Heart right ventricle (tissue), 16 donors: ENCODE measurements at regions not wholly inside any gene's neighbourhood (a gene's known extent, or its start where the extent isn't known, plus 50 kb on each side); places are given as distances from the start of the nearest gene placed in this dataset.

Experiments used
- ATAC-seq, 8 donors: fragments of 200-7000 bp; cut with Tn5 transposase; one replicate each; pipeline ENCODE4 v1.9.1; 2020; ENCODE audit warnings: mild to moderate bottlenecking in 8 of 8, moderate library complexity in 8 of 8, moderate number of reproducible peaks in 1 of 8
- DNase-seq, 2 donors: peaks; one replicate each; pipeline ENCODE4 v3.0.0-alpha.2; 2020
- H3K27ac ChIP-seq, 10 donors: fragments of 200-600 bp; sonication (generic) in 2 of 10; one replicate each; pipeline versions ENCODE4 v1.5.0 to v1.8.0; 2020 to 2022; ENCODE audit warnings: mild to moderate bottlenecking in 3 of 10
- H3K27me3 ChIP-seq, 7 donors: fragments of 200-600 bp; one replicate each; pipeline ENCODE4 v1.8.0; 2021 to 2022; ENCODE audit warnings: mild to moderate bottlenecking in 2 of 7
- H3K36me3 ChIP-seq, 9 donors: fragments of 200-600 bp; sonication (generic) in 1 of 9; one replicate each; pipeline versions ENCODE4 v1.5.0 to v1.8.0; 2020 to 2022; ENCODE audit warnings: mild to moderate bottlenecking in 2 of 9
- H3K4me1 ChIP-seq, 9 donors: fragments of 200-600 bp; sonication (generic) in 1 of 9; one replicate each; pipeline versions ENCODE4 v1.5.0 to v1.8.0; 2020 to 2022; ENCODE audit warnings: mild to moderate bottlenecking in 4 of 9
- H3K4me3 ChIP-seq, 10 donors: fragments of 200-600 bp; sonication (generic) in 2 of 10; one replicate each; pipeline versions ENCODE4 v1.5.0 to v1.8.0; 2020 to 2022; ENCODE audit warnings: mild to moderate bottlenecking in 7 of 10, moderate library complexity in 2 of 10
- H3K9me3 ChIP-seq, 11 donors: fragments of 200-600 bp in 10 of 11; sonication (generic) in 2 of 11; one replicate each; pipeline versions ENCODE4 v1.5.0 to v1.8.0; 2013 to 2022; ENCODE audit warnings: mild to moderate bottlenecking in 2 of 11, control low read depth in 1 of 11, moderate library complexity in 1 of 11
- CTCF ChIP-seq, 9 donors: fragments of 200-600 bp; sonication (generic) in 2 of 9; IDR thresholded peaks; one replicate each; pipeline versions ENCODE4 v1.5.0 to v1.8.0; 2021 to 2022; ENCODE audit warnings: antibody characterized with exemption in 9 of 9, mild to moderate bottlenecking in 5 of 9, moderate library complexity in 1 of 9
- WGBS, 2 donors: extraction: QIAGEN DNeasy Blood & Tissue Kit; methylation state at CpG; one replicate each; pipeline ENCODE4 v1.1.7; 2013; ENCODE audit warnings: inconsistent platforms in 1 of 2; 5-methylcytosine and 5-hydroxymethylcytosine counted together
- intact Hi-C, 10 donors: fragments of 100-400 bp; cut with DNase I; formaldehyde crosslinking; loops; one replicate each; pipeline versions ENCODE4 v1.11.1 to v1.14.2; 2022
- donor health status: Arrhythmogenic right ventricular cardiomyopathy.
- donor health status: ischemic (EF 13 %, LVEDD 7.1; RV severe dilation, severe dysfunction).
- donor health status: healthy with polysubstance abuse.
- donor health status: DM: no; HTN: yes; CAD: no.
- donor health status: DM: no; HTN: no; CAD: no.
- donor health status: ischemic (EF 25% LVEDD 6.9; RV normal size, moderate dysfunction).
- donor health status: ischemic (EF 25% LVEDD 5.7; RV mildly dilated, moderate dysfunction).
- donor health status: healthy.
- donor health status: DM: yes; HTN: yes; CAD: no.
- donor health status: Ischemic cardiomyopathy.
- donor health status: ischemic (EF 35%, LVEDD 5.7; RV mildly dilated, moderate dysfunction).
- donor health status: nonischemic (EF 11% LVEDD 7.7; RV severe dilation, severe dysfunction).
- donor health status: DM: yes; HTN: yes; CAD: no.
- donor health status: PGD.
- donor health status: ischemic (EF 29% LVEDD 5.4; RV normal size, mild dysfunction).
- donor health status: nonischemic (EF 23%, LVEDD 6.1; RV moderate dilation, normal function).

GRCh38 chr22:27485842-27486241 is 315.7 kb downstream of the MN1 start:
- peaks cover 0 to 51% (median 11%) of the 10 kb centered on the region in 7 donors for H3K27me3 ChIP-seq

GRCh38 chr22:27487600-27488452 is 313.7 kb downstream of the MN1 start:
- H3K4me3 ChIP-seq, result no peak overlapping the region
- H3K9me3 ChIP-seq, result peaks cover 0 to 11% (median 0%) of the 10 kb centered on the region in 11 donors
- no peaks in the 10 kb centered on the region for H3K36me3 ChIP-seq
- peaks cover 0 to 8% (median 0%) of the 10 kb centered on the region in 9 donors for H3K4me1 ChIP-seq
- ATAC-seq (no peak), DNase-seq (no peak)
- H3K27ac ChIP-seq, result no peak overlapping the region
- TF ChIP-seq CTCF (IDR thresholded peaks at IDR 0.05), result no peak
- intact Hi-C loops, result no loop called here
- 60% methylated on average over 21 of the region's 21 CpGs for WGBS, 2 donors
- peaks cover 0 to 37% (median 0%) of the 10 kb centered on the region in 7 donors for H3K27me3 ChIP-seq

More at GRCh38 chr22:27485842-27486241, 315.7 kb downstream of the MN1 start:
- intact Hi-C loops, result no loop called here
- WGBS, 2 donors, result 70 to 84% methylated on average over 3 of the region's 3 CpGs
- H3K27ac ChIP-seq, result no peak overlapping the region
- H3K36me3 ChIP-seq, result no peaks in the 10 kb centered on the region
- TF ChIP-seq CTCF (IDR thresholded peaks at IDR 0.05), result no peak
- H3K4me1 ChIP-seq, result peaks cover 0 to 8% (median 0%) of the 10 kb centered on the region in 9 donors
- no peak overlapping the region for H3K4me3 ChIP-seq
- ATAC-seq, result no peak
- DNase-seq, result no peak
- H3K9me3 ChIP-seq, result no peaks in the 10 kb centered on the region

- peak in 5 of 8 donors; percentile 37 to 62 (median 54) for ATAC-seq
- WGBS, 2 donors, result 31 to 37% methylated on average over 12 of the region's 12 CpGs
Measured at GRCh38 chr22:27488456-27489177, 312.9 kb downstream of the MN1 start.

More at GRCh38 chr22:27488456-27489177, 312.9 kb downstream of the MN1 start:
- DNase-seq, result no peak
- H3K36me3 ChIP-seq, result no peaks in the 10 kb centered on the region
- H3K4me3 ChIP-seq, result no peak overlapping the region
- intact Hi-C loops, result no loop called here
- peaks cover 0 to 8% (median 0%) of the 10 kb centered on the region in 9 donors for H3K4me1 ChIP-seq
- H3K27me3 ChIP-seq, result peaks cover 0 to 29% (median 0%) of the 10 kb centered on the region in 7 donors
- peak in 5 of 9 donors; percentile 8 to 34 (median 28) for TF ChIP-seq CTCF (IDR thresholded peaks at IDR 0.05)
- H3K9me3 ChIP-seq, result peaks cover 0 to 12% (median 0%) of the 10 kb centered on the region in 11 donors
- H3K27ac ChIP-seq, result no peak overlapping the region
